Naive thymus-derived CD8-positive, alpha-beta T cell (primary cell): ENCODE measurements at regions not wholly inside any gene's neighbourhood (a gene's known extent, or its start where the extent isn't known, plus 50 kb on each side); places are given as distances from the start of the nearest gene placed in this dataset.
"Not testable (repeated sequence)": the region's sequence is repeated elsewhere in the genome, so short reads cannot be mapped to it uniquely, and the experiment has no call there.

Experiments
- ATAC-seq, 2 donors: fragments of 150-1000 bp; cut with Tn5 transposase in 1 of 2; sonication (Bioruptor Pico), chemical (Tn5 transposase) in 1 of 2; 1 replicate in 1 of 2; 2 replicates in 1 of 2; pipeline ENCODE4 v1.10.0; 2021; ENCODE audit warnings: mild to moderate bottlenecking in 2 of 2, moderate library complexity in 2 of 2
- POLR2A ChIA-PET: fragments of 350-600 bp; sonication (Branson Sonifier 250); formaldehyde crosslinking; loops from one replicate; lab custom pipeline; 2021; ENCODE audit warnings: antibody characterized with exemption; lab: Charles Lee
- DNase-seq, 10 donors: peaks; one replicate each; pipeline versions ENCODE4 v3.0.0 to v3.0.0-alpha.2; 2020 to 2022
- H3K27ac Mint-ChIP-seq, 10 donors: one replicate each; pipeline ENCODE4 v1.8.0; 2020 to 2022; ENCODE audit warnings: mild to moderate bottlenecking in 10 of 10, mixed read lengths in 10 of 10, moderate library complexity in 4 of 10, inconsistent platforms in 1 of 10
- H3K27me3 Mint-ChIP-seq, 5 donors: one replicate each; pipeline ENCODE4 v1.8.0; 2021 to 2022; ENCODE audit warnings: mixed read lengths in 5 of 5
- H3K36me3 Mint-ChIP-seq, 3 donors: one replicate each; pipeline ENCODE4 v1.8.0; 2020 to 2022; ENCODE audit warnings: mixed read lengths in 3 of 3, mild to moderate bottlenecking in 2 of 3, inconsistent platforms in 1 of 3
- H3K4me1 Mint-ChIP-seq, 4 donors: one replicate each; pipeline ENCODE4 v1.8.0; 2021 to 2022; ENCODE audit warnings: mixed read lengths in 4 of 4
- H3K4me3 Mint-ChIP-seq, 10 donors: one replicate each; pipeline ENCODE4 v1.8.0; 2020 to 2022; ENCODE audit warnings: mild to moderate bottlenecking in 10 of 10, mixed read lengths in 10 of 10, moderate library complexity in 6 of 10, inconsistent platforms in 1 of 10
- H3K9me3 Mint-ChIP-seq, 9 donors: one replicate each; pipeline ENCODE4 v1.8.0; 2020 to 2022; ENCODE audit warnings: mixed read lengths in 9 of 9, mild to moderate bottlenecking in 3 of 9, inconsistent platforms in 1 of 9, moderate library complexity in 1 of 9

- POLR2A ChIA-PET: no interaction called here
- Mint-ChIP-seq H3K4me3 (no peak overlapping the region), H3K27ac (no peak overlapping the region), H3K4me1 (no peaks in the 10 kb centered on the region), H3K27me3 (peaks cover 0 to 3% (median 0%) of the 10 kb centered on the region in 5 donors), H3K9me3 (peaks cover 0 to 4% (median 0%) of the 10 kb centered on the region in 9 donors), H3K36me3 (no peaks in the 10 kb centered on the region)
- ATAC-seq (no peak), DNase-seq (no peak)
These were observed 55.9 kb upstream of the ALB start for GRCh38 chr4:73348185-73348584.

GRCh38 chr4:73347497-73347896, 56.6 kb upstream of the ALB start:
- DNase-seq: no peak
- ATAC-seq: no peak
- POLR2A ChIA-PET: no interaction called here
- Mint-ChIP-seq H3K4me3 (no peak overlapping the region), H3K4me1 (no peaks in the 10 kb centered on the region), H3K27ac (no peak overlapping the region), H3K36me3 (no peaks in the 10 kb centered on the region), H3K9me3 (peaks cover 0 to 3% (median 0%) of the 10 kb centered on the region in 9 donors), H3K27me3 (peaks cover 0 to 3% (median 0%) of the 10 kb centered on the region in 5 donors)

GRCh38 chr4:73345399-73345975, 58.6 kb upstream of the ALB start:
- Mint-ChIP-seq H3K9me3 (no peaks in the 10 kb centered on the region), H3K4me3 (no peak overlapping the region), H3K36me3 (no peaks in the 10 kb centered on the region), H3K27me3 (peaks cover 0 to 3% (median 0%) of the 10 kb centered on the region in 5 donors), H3K4me1 (no peaks in the 10 kb centered on the region), H3K27ac (no peak overlapping the region)
- ATAC-seq (no peak), DNase-seq (no peak)
- POLR2A ChIA-PET: no interaction called here

GRCh38 chr4:73344106-73344505, 60.0 kb upstream of the ALB start:
- Mint-ChIP-seq H3K9me3 (no peaks in the 10 kb centered on the region), H3K4me1 (no peaks in the 10 kb centered on the region), H3K36me3 (no peaks in the 10 kb centered on the region), H3K27ac (no peak overlapping the region), H3K27me3 (peaks cover 0 to 2% (median 0%) of the 10 kb centered on the region in 5 donors), H3K4me3 (no peak overlapping the region)
- ATAC-seq (no peak), DNase-seq (no peak)
- POLR2A ChIA-PET: no interaction called here

GRCh38 chr4:73343432-73343831, 60.7 kb upstream of the ALB start:
- Mint-ChIP-seq H3K27me3 (peaks cover 0 to 3% (median 0%) of the 10 kb centered on the region in 5 donors), H3K27ac (no peak overlapping the region), H3K4me1 (no peaks in the 10 kb centered on the region), H3K9me3 (peaks cover 0 to 2% (median 0%) of the 10 kb centered on the region in 9 donors), H3K4me3 (no peak overlapping the region), H3K36me3 (no peaks in the 10 kb centered on the region)
- DNase-seq (no peak), ATAC-seq (no peak)
- POLR2A ChIA-PET: no interaction called here

GRCh38 chr4:73341454-73341853, 62.6 kb upstream of the ALB start:
- H3K27me3 Mint-ChIP-seq: peaks cover 0 to 5% (median 0%) of the 10 kb centered on the region in 5 donors
- no peak for ATAC-seq
- no peaks in the 10 kb centered on the region for H3K4me1 Mint-ChIP-seq
- peaks cover 0 to 2% (median 0%) of the 10 kb centered on the region in 9 donors for H3K9me3 Mint-ChIP-seq
- no peak overlapping the region for H3K27ac Mint-ChIP-seq
- no peak overlapping the region for H3K4me3 Mint-ChIP-seq
- POLR2A ChIA-PET: no interaction called here
- DNase-seq: no peak
- no peaks in the 10 kb centered on the region for H3K36me3 Mint-ChIP-seq

GRCh38 chr4:73340917-73341316, 63.2 kb upstream of the ALB start:
- no peaks in the 10 kb centered on the region for H3K4me1 Mint-ChIP-seq
- no peak overlapping the region for H3K4me3 Mint-ChIP-seq
- H3K36me3 Mint-ChIP-seq: no peaks in the 10 kb centered on the region
- no peak for DNase-seq
- no peak for ATAC-seq
- H3K9me3 Mint-ChIP-seq: peaks cover 0 to 2% (median 0%) of the 10 kb centered on the region in 9 donors
- POLR2A ChIA-PET: no interaction called here
- no peak overlapping the region for H3K27ac Mint-ChIP-seq
- H3K27me3 Mint-ChIP-seq: peaks cover 0 to 5% (median 0%) of the 10 kb centered on the region in 5 donors

- peaks cover 0 to 4% (median 0%) of the 10 kb centered on the region in 5 donors for H3K27me3 Mint-ChIP-seq
- no peak overlapping the region for H3K4me3 Mint-ChIP-seq
- no peak overlapping the region for H3K27ac Mint-ChIP-seq
- peaks cover 0 to 2% (median 0%) of the 10 kb centered on the region in 9 donors for H3K9me3 Mint-ChIP-seq
- DNase-seq (no peak), ATAC-seq (no peak)
- peaks cover 0 to 3% (median 0%) of the 10 kb centered on the region in 3 donors for H3K36me3 Mint-ChIP-seq
- POLR2A ChIA-PET: no interaction called here
- no peaks in the 10 kb centered on the region for H3K4me1 Mint-ChIP-seq
These were observed 68.4 kb upstream of the ALB start for GRCh38 chr4:73335679-73336078.

GRCh38 chr4:73332012-73332411, 72.1 kb upstream of the ALB start:
- POLR2A ChIA-PET: not testable (repeated sequence)

GRCh38 chr4:73329300-73329699, 70.7 kb upstream of the ANKRD17 start:
- Mint-ChIP-seq H3K27me3 (peaks cover 0 to 7% (median 0%) of the 10 kb centered on the region in 5 donors), H3K4me3 (no peak overlapping the region), H3K27ac (no peak overlapping the region), H3K4me1 (no peaks in the 10 kb centered on the region), H3K9me3 (peaks cover 7 to 41% (median 22%) of the 10 kb centered on the region in 9 donors), H3K36me3 (peaks cover 0 to 8% (median 3%) of the 10 kb centered on the region in 3 donors)
- no peak for ATAC-seq
- no peak for DNase-seq
- POLR2A ChIA-PET: no interaction called here

More at GRCh38 chr4:73332012-73332411, 72.1 kb upstream of the ALB start:
- not testable (repeated sequence) for H3K36me3 Mint-ChIP-seq, ATAC-seq, H3K4me3 Mint-ChIP-seq, H3K4me1 Mint-ChIP-seq, DNase-seq, H3K27me3 Mint-ChIP-seq
- peaks cover 0 to 19% (median 13%) of the 10 kb centered on the region in 9 donors for H3K9me3 Mint-ChIP-seq
- peak overlapping the region in 1 of 10 donors; percentile 18 for H3K27ac Mint-ChIP-seq

- H3K4me3 Mint-ChIP-seq, H3K27ac Mint-ChIP-seq, ATAC-seq, POLR2A ChIA-PET, H3K4me1 Mint-ChIP-seq, H3K36me3 Mint-ChIP-seq, DNase-seq, H3K27me3 Mint-ChIP-seq: not testable (repeated sequence)
- H3K9me3 Mint-ChIP-seq: peaks cover 6 to 73% (median 36%) of the 10 kb centered on the region in 9 donors
These were observed 67.2 kb upstream of the ANKRD17 start for GRCh38 chr4:73325776-73326175.

- no peak for ATAC-seq
- H3K4me1 Mint-ChIP-seq: no peaks in the 10 kb centered on the region
- H3K27ac Mint-ChIP-seq: no peak overlapping the region
- no peak for DNase-seq
- POLR2A ChIA-PET: no interaction called here
- H3K9me3 Mint-ChIP-seq: peaks cover 0 to 35% (median 21%) of the 10 kb centered on the region in 9 donors
- H3K36me3 Mint-ChIP-seq: peaks cover 0 to 7% (median 4%) of the 10 kb centered on the region in 3 donors
- H3K4me3 Mint-ChIP-seq: no peak overlapping the region
- no peaks in the 10 kb centered on the region for H3K27me3 Mint-ChIP-seq
These were observed 58.5 kb upstream of the ANKRD17 start for GRCh38 chr4:73317092-73317491.

- Mint-ChIP-seq H3K4me3 (no peak overlapping the region), H3K27ac (no peak overlapping the region), H3K27me3 (no peaks in the 10 kb centered on the region), H3K36me3 (peaks cover 0 to 7% (median 4%) of the 10 kb centered on the region in 3 donors), H3K4me1 (no peaks in the 10 kb centered on the region), H3K9me3 (peaks cover 0 to 15% (median 10%) of the 10 kb centered on the region in 9 donors)
- POLR2A ChIA-PET: no interaction called here
- ATAC-seq: no peak
- no peak for DNase-seq
These were observed 56.5 kb upstream of the ANKRD17 start for GRCh38 chr4:73315091-73315490.

- Mint-ChIP-seq H3K4me3 (no peak overlapping the region), H3K36me3 (no peaks in the 10 kb centered on the region), H3K27me3 (no peaks in the 10 kb centered on the region), H3K9me3 (peaks cover 0 to 2% (median 0%) of the 10 kb centered on the region in 9 donors), H3K27ac (no peak overlapping the region), H3K4me1 (no peaks in the 10 kb centered on the region)
- POLR2A ChIA-PET: no interaction called here
- no peak for ATAC-seq
- no peak for DNase-seq
These were observed 54.4 kb upstream of the ANKRD17 start for GRCh38 chr4:73312967-73313366.
